Breast epithelium (tissue), 4 donors: ENCODE measurements at regions not wholly inside any gene's neighbourhood (a gene's known extent, or its start where the extent isn't known, plus 50 kb on each side); places are given as distances from the start of the nearest gene placed in this dataset.
A peak's percentile ranks its signal among the peaks of the same experiment; 100 is the strongest.

Source experiments
- DNase-seq, 2 donors: peaks; one replicate each; pipeline ENCODE4 v3.0.0-alpha.2; 2019; ENCODE audit warnings: low spot score in 2 of 2
- H3K27ac ChIP-seq, 2 donors: fragments of 200-600 bp; sonication (generic) in 1 of 2; one replicate each; pipeline ENCODE4 v1.5.1; 2016 to 2019; ENCODE audit warnings: mild to moderate bottlenecking in 1 of 2
- H3K27me3 ChIP-seq, 2 donors: fragments of 200-600 bp; sonication (generic) in 1 of 2; one replicate each; pipeline versions ENCODE4 v1.5.1 to v1.6.0; 2017 to 2019; ENCODE audit warnings: control low read depth in 1 of 2, mild to moderate bottlenecking in 1 of 2
- H3K36me3 ChIP-seq: fragments of 200-600 bp; one replicate; pipeline ENCODE4 v1.5.1; 2019
- H3K4me1 ChIP-seq, 2 donors: fragments of 200-600 bp; sonication (generic); one replicate each; pipeline ENCODE4 v1.5.1; 2016 to 2019; ENCODE audit warnings: control low read depth in 1 of 2
- H3K4me3 ChIP-seq, 3 donors: fragments of 200-600 bp; sonication (generic); 1 replicate in 2 of 3; 2 replicates in 1 of 3; pipeline ENCODE4 v1.5.1; 2016 to 2019; ENCODE audit warnings: mild to moderate bottlenecking in 3 of 3, moderate library complexity in 2 of 3
- H3K9me3 ChIP-seq, 2 donors: fragments of 200-600 bp; sonication (generic) in 1 of 2; one replicate each; pipeline ENCODE4 v1.5.1; 2016 to 2019; ENCODE audit warnings: control low read depth in 1 of 2
- POLR2A ChIP-seq: fragments of 450-650 bp; IDR thresholded peaks from one replicate; pipeline ENCODE4 v1.6.1; 2016; ENCODE audit warnings: antibody characterized with exemption, mild to moderate bottlenecking, moderate library complexity
- POLR2AphosphoS5 ChIP-seq, 3 donors: sonication (generic); formaldehyde crosslinking; IDR thresholded peaks; one replicate each; pipeline ENCODE4 v1.6.1; 2017; ENCODE audit warnings: antibody characterized with exemption in 3 of 3
- intact Hi-C: fragments of 100-400 bp; cut with DNase I; formaldehyde crosslinking; loops from one replicate; pipeline ENCODE4 v1.15.1; 2023; ENCODE audit warnings: low total_unique reads
- TF ChIP-seq, protein P1 (sequence below), 3 donors: fragments of 450-650 bp; IDR thresholded peaks; one replicate each; pipeline ENCODE4 v1.5.1; 2016 to 2017; ENCODE audit warnings: antibody characterized with exemption in 3 of 3, mild to moderate bottlenecking in 3 of 3, moderate library complexity in 3 of 3

DNA sequence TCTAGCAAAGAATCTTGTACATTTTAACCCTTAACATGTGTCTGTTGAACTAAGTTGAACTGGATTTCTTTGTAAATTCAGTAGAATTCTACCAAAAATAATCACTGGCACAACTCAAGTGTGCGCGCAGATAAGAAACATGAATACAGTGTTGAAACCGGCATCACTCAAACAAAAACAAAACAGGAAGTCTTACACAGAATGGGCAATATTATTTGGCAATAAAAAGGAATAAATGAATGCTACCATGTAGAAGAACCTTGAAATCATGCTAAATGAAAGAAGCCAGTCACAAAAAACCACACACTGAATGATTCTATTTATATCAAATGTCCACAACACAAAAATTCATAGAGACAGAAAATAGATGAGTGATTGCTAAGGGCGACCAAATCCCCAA, 102.9 kb upstream of the ZFHX3 start:
- Histone ChIP-seq H3K36me3 (no peaks in the 10 kb centered on the region), H3K27ac (no peak overlapping the region), H3K4me3 (no peak overlapping the region), H3K27me3 (no peaks in the 10 kb centered on the region), H3K4me1 (no peaks in the 10 kb centered on the region), H3K9me3 (no peaks in the 10 kb centered on the region)
- DNase-seq = no peak
- TF ChIP-seq POLR2AphosphoS5 (IDR thresholded peaks at IDR 0.05) = no peak
- TF ChIP-seq POLR2A = no peak
- TF ChIP-seq, protein P1, sequence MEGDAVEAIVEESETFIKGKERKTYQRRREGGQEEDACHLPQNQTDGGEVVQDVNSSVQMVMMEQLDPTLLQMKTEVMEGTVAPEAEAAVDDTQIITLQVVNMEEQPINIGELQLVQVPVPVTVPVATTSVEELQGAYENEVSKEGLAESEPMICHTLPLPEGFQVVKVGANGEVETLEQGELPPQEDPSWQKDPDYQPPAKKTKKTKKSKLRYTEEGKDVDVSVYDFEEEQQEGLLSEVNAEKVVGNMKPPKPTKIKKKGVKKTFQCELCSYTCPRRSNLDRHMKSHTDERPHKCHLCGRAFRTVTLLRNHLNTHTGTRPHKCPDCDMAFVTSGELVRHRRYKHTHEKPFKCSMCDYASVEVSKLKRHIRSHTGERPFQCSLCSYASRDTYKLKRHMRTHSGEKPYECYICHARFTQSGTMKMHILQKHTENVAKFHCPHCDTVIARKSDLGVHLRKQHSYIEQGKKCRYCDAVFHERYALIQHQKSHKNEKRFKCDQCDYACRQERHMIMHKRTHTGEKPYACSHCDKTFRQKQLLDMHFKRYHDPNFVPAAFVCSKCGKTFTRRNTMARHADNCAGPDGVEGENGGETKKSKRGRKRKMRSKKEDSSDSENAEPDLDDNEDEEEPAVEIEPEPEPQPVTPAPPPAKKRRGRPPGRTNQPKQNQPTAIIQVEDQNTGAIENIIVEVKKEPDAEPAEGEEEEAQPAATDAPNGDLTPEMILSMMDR (IDR thresholded peaks at IDR 0.05) = no peak
- intact Hi-C loops = no loop called here

- H3K4me3 ChIP-seq = no peak overlapping the region
- H3K9me3 ChIP-seq = no peaks in the 10 kb centered on the region
- no peak overlapping the region for H3K27ac ChIP-seq
- no peaks in the 10 kb centered on the region for H3K36me3 ChIP-seq
- no peaks in the 10 kb centered on the region for H3K4me1 ChIP-seq
- H3K27me3 ChIP-seq = no peaks in the 10 kb centered on the region
- no peak for TF ChIP-seq POLR2A
- TF ChIP-seq POLR2AphosphoS5 (IDR thresholded peaks at IDR 0.05) = no peak
- TF ChIP-seq, protein P1 (IDR thresholded peaks at IDR 0.05) = no peak
- no peak for DNase-seq
- intact Hi-C loops = no loop called here
These were observed 101.4 kb upstream of the ZFHX3 start for GRCh38 chr16:73149334-73149733.

- Histone ChIP-seq H3K36me3 (no peaks in the 10 kb centered on the region), H3K27ac (no peak overlapping the region), H3K4me1 (no peaks in the 10 kb centered on the region), H3K27me3 (no peaks in the 10 kb centered on the region), H3K9me3 (no peaks in the 10 kb centered on the region), H3K4me3 (no peak overlapping the region)
- DNase-seq = no peak
- TF ChIP-seq POLR2AphosphoS5 (IDR thresholded peaks at IDR 0.05) = no peak
- TF ChIP-seq, protein P1 (IDR thresholded peaks at IDR 0.05) = no peak
- TF ChIP-seq POLR2A = no peak
- intact Hi-C loops = no loop called here
These were observed 100.0 kb upstream of the ZFHX3 start for GRCh38 chr16:73147958-73148357.

GRCh38 chr16:73145166-73145880, 97.4 kb upstream of the ZFHX3 start:
- TF ChIP-seq, protein P1 (IDR thresholded peaks at IDR 0.05) = no peak
- no peak for TF ChIP-seq POLR2A
- no peak for TF ChIP-seq POLR2AphosphoS5 (IDR thresholded peaks at IDR 0.05)
- H3K27me3 ChIP-seq = no peaks in the 10 kb centered on the region
- intact Hi-C loops = no loop called here
- H3K27ac ChIP-seq = no peak overlapping the region
- H3K4me1 ChIP-seq = no peaks in the 10 kb centered on the region
- no peaks in the 10 kb centered on the region for H3K9me3 ChIP-seq
- H3K4me3 ChIP-seq = no peak overlapping the region
- no peaks in the 10 kb centered on the region for H3K36me3 ChIP-seq
- DNase-seq = no peak

DNA sequence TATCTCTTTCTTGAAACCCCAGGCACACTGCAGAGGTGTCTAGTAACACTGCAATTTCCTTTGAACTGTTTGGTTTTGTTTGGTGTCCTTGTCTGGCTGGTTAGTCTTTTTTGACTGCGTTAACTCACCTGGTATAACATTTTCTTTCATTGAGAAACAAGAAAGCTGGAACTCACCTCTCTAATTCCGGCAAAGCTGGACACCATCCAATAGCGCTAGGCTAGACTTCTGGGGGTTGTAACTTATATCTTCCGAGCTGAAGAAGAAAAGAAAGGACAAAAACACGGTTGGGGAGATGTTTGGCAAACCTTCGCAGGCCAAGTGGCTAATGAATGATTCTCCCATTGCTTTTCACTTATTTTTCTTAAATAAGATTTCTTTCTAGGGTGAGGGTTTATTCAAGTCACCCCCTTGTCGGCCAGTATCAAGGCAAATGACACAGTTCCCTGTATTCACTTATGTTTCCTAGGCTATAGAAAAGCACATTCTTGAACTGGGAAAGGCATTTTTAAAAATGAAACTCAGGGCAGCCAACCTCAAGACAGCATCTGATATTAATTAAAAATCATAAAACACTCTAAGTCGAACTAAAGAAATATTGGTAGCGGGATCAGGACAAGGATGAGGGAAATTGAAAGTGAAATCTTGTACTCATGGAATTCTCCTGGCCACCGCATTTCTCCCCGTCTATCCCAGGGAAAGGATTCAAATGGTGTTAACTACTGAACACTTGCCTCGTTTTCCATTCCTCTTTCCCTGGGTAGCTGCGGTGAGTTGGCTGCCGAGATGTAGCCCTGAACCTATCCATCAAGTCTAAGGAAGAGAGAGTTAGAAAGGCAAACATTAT, 95.9 kb upstream of the ZFHX3 start:
- no peaks in the 10 kb centered on the region for H3K9me3 ChIP-seq
- no peaks in the 10 kb centered on the region for H3K36me3 ChIP-seq
- H3K27me3 ChIP-seq = peaks cover 0 to 5% of the 10 kb centered on the region in 2 donors
- no peaks in the 10 kb centered on the region for H3K4me1 ChIP-seq
- peak overlapping the region in 1 of 2 donors; percentile 44 for H3K27ac ChIP-seq
- H3K4me3 ChIP-seq = peak overlapping the region; percentile 37 to 54 (median 38)
- TF ChIP-seq, protein P1 (IDR thresholded peaks at IDR 0.05) = no peak
- no peak for TF ChIP-seq POLR2A
- TF ChIP-seq POLR2AphosphoS5 (IDR thresholded peaks at IDR 0.05) = no peak
- intact Hi-C loops = no loop called here
- no peak for DNase-seq
